ENCODE measurements at regions not wholly inside any gene's neighbourhood (a gene's known extent, or its start where the extent isn't known, plus 50 kb on each side); places are given as distances from the start of the nearest gene placed in this dataset.

DNA sequence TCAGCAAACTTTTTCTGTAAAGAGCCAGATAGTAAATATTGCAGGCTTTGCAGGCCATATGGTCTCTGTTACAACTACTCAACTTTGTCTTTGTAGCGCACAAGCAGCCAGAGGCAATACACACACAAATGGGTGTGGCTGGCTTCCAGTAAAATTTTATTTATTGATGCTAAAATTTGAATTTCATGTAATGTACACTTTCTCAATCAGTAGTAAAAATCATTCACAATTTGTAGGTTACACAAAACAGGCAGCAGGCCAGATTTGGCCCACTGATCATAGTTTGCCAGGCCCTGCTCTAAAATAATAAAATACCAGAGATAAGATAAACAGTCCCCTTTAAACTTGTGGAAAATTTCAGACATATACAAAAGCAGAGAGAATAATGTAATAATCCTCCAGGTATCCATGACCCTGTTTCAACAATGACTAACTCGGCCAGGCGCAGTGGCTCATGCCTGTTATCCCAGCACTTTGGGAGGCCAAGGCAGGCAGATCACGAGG, 330.3 kb downstream of the SHQ1 start:
- no peak for DNase-seq (ENCODE audit: low read depth)
- no peak overlapping the region for H3K4me3 ChIP-seq (ENCODE audit: low read depth, low read length)
- TF ChIP-seq, protein P1, sequence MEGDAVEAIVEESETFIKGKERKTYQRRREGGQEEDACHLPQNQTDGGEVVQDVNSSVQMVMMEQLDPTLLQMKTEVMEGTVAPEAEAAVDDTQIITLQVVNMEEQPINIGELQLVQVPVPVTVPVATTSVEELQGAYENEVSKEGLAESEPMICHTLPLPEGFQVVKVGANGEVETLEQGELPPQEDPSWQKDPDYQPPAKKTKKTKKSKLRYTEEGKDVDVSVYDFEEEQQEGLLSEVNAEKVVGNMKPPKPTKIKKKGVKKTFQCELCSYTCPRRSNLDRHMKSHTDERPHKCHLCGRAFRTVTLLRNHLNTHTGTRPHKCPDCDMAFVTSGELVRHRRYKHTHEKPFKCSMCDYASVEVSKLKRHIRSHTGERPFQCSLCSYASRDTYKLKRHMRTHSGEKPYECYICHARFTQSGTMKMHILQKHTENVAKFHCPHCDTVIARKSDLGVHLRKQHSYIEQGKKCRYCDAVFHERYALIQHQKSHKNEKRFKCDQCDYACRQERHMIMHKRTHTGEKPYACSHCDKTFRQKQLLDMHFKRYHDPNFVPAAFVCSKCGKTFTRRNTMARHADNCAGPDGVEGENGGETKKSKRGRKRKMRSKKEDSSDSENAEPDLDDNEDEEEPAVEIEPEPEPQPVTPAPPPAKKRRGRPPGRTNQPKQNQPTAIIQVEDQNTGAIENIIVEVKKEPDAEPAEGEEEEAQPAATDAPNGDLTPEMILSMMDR (IDR thresholded peaks at IDR 0.05; ENCODE audit: insufficient read depth, low read depth, low read length, missing control alignments), result no peak

DNA sequence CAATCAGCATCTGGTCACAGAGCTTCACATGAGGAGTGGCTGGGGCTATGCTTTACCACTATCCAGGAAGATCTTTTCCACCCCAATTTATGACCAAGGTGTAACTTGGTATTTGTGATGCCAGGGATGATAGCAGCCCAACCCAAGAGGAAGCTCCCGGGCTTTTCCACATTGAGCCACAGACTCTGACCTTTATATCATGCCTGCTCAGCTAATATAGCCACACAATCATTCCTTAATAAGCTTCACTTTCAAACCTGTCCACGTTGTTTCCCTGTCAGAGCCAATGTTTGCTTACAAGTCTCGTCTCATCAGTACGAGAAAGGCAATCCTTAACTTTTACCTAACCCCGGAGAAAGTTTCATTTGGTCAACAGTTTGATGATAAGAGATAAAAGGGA, 330.9 kb downstream of the SHQ1 start:
- no peak for DNase-seq (ENCODE audit: low read depth)
- TF ChIP-seq, protein P1 (IDR thresholded peaks at IDR 0.05; ENCODE audit: insufficient read depth, low read depth, low read length, missing control alignments), result no peak
- no peak overlapping the region for H3K4me3 ChIP-seq (ENCODE audit: low read depth, low read length)

DNA sequence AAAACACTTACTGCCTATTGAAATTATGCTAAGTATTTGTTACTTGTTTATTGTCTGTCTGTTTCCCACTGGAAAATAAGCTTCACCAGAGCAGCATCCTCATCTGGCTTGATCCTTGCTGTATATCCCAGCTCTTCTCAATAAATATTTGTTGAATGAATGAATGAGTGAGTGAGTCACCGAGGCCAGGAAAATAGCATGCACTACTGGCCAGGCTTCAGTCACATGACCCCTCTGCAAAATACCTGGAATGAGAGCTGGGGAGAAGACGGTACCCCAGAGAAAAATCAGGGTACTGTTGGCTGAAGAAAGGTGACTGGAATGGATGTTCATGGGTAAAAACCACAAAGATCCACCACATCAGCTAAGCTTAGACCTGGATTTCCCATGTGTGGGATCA, 331.9 kb downstream of the SHQ1 start:
- DNase-seq (ENCODE audit: low read depth), result no peak
- no peak overlapping the region for H3K4me3 ChIP-seq (ENCODE audit: low read depth, low read length)
- TF ChIP-seq, protein P1 (IDR thresholded peaks at IDR 0.05; ENCODE audit: insufficient read depth, low read depth, low read length, missing control alignments), result no peak

DNA sequence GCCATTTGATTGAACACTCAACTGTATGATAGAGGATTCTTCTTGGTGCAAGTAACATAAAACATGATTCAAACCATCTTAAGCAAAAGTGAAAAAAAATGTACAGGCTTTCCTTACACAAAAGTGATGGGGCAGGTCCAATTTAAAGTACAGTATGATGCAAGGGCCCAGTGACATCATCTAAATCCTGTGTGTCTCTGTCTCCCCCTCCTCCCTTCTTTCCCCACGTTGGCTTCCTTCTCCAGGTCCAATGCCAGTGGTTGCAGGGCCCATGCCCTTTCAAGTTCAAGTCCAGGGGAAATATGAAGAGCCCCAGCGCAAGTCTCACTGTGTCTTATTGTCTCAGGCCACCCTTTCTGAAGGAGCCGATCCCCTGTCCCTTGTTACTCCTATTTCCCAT, 332.3 kb downstream of the SHQ1 start:
- H3K4me3 ChIP-seq (ENCODE audit: low read depth, low read length), result no peak overlapping the region
- TF ChIP-seq, protein P1 (IDR thresholded peaks at IDR 0.05; ENCODE audit: insufficient read depth, low read depth, low read length, missing control alignments), result no peak
- DNase-seq (ENCODE audit: low read depth), result no peak

DNA sequence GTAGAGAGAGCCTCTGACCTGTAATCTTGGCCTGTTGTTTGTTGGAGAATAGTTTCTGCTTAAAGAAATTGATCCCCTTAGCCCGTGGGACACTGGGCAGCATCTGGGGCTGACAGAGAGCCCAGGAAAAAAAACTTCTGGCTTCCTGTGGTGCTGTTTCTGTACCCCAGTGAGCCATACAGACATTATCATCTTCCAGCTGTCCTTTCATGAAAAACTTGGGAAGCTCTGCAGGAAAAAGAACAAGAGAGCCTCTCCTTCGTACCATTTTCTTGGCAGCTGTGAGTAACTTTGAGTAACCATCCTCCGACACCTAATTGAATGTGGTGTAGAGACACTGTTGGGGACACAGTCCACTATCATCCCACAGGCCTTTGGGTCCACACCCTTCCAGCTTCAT, 333.0 kb downstream of the SHQ1 start:
- no peak overlapping the region for H3K4me3 ChIP-seq (ENCODE audit: low read depth, low read length)

DNA sequence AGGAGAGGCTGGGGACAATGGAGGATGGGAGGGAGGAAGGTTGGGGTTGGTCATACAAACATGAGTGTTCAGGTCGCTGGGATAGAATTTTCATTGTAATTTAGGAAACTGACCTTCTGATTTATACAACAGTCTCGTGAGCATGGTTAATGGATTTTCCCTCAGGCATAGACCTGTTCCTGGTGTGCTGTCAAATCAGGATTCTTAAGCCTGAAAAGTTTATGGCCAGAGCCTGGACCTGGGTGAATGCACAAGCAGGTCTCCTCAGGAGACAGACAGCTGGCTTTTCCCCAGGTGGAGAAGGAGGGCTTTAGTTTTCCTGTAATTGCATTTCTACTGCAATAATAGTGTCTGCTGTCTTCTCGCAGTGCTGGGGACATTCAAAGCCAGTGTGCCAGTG, 338.0 kb downstream of the SHQ1 start:
- TF ChIP-seq, protein P1 (IDR thresholded peaks at IDR 0.05; ENCODE audit: insufficient read depth, low read depth, low read length, missing control alignments), result no peak
- no peak overlapping the region for H3K4me3 ChIP-seq (ENCODE audit: low read depth, low read length)
- no peak for DNase-seq (ENCODE audit: low read depth)

More for the DNA sequence above, 333.0 kb downstream of the SHQ1 start:
- DNase-seq (ENCODE audit: low read depth), result no peak
- TF ChIP-seq, protein P1 (IDR thresholded peaks at IDR 0.05; ENCODE audit: insufficient read depth, low read depth, low read length, missing control alignments), result no peak

All from GM12865 (cell line).